Common myeloid progenitor, CD34-positive (primary cell): ENCODE measurements at regions not wholly inside any gene's neighbourhood (a gene's known extent, or its start where the extent isn't known, plus 50 kb on each side); places are given as distances from the start of the nearest gene placed in this dataset.
"Not testable (repeated sequence)": the region's sequence is repeated elsewhere in the genome, so short reads cannot be mapped to it uniquely, and the experiment has no call there.

Source experiments
- CTCF ChIA-PET: fragments of 350-600 bp; sonication (Branson Sonifier 250); formaldehyde crosslinking; loops from one replicate; lab custom pipeline; 2021; ENCODE audit warnings: antibody characterized with exemption; lab: Charles Lee
- POLR2A ChIA-PET: fragments of 350-600 bp; sonication (Branson Sonifier 250); formaldehyde crosslinking; loops from one replicate; lab custom pipeline; 2021; ENCODE audit warnings: antibody characterized with exemption; lab: Charles Lee
- DNase-seq, 3 donors: peaks; one replicate each; pipeline versions ENCODE4 v3.0.0 to v3.0.0-alpha.2; 2013
- H3K27ac ChIP-seq, 2 experiments: 1 replicate in 1 of 2; 2 replicates in 1 of 2; pipeline ENCODE4 v1.7.0; 2013; ENCODE audit warnings: inconsistent platforms in 2 of 2, low read length in 2 of 2, mild to moderate bottlenecking in 2 of 2, low read depth in 1 of 2, moderate library complexity in 1 of 2; ENCODE audit not compliant: severe bottlenecking in 2 of 2, insufficient read depth in 1 of 2, poor library complexity in 1 of 2
- H3K27me3 ChIP-seq, 5 experiments: replicated peaks in 2 of 5; 1 replicate in 3 of 5; 2 replicates in 2 of 5; pipeline versions ENCODE4 v1.6.1 to v1.7.0; 2013; ENCODE audit warnings: low read length in 4 of 5, mild to moderate bottlenecking in 2 of 5, moderate library complexity in 2 of 5, inconsistent platforms in 1 of 5; ENCODE audit not compliant: insufficient read depth in 5 of 5, control insufficient read depth in 4 of 5
- H3K36me3 ChIP-seq, 4 experiments: 1 replicate in 2 of 4; 2 replicates in 2 of 4; pipeline versions ENCODE4 v1.6.1 to v1.7.0; 2013; ENCODE audit warnings: low read length in 3 of 4, control low read depth in 1 of 4, mild to moderate bottlenecking in 1 of 4; ENCODE audit not compliant: control insufficient read depth in 4 of 4, insufficient read depth in 4 of 4
- H3K4me1 ChIP-seq, 4 experiments: 1 replicate in 3 of 4; 2 replicates in 1 of 4; pipeline versions ENCODE4 v1.6.1 to v1.7.1; 2013; ENCODE audit warnings: low read length in 3 of 4, mild to moderate bottlenecking in 3 of 4, control low read depth in 1 of 4, inconsistent platforms in 1 of 4, moderate library complexity in 1 of 4; ENCODE audit not compliant: control insufficient read depth in 4 of 4, insufficient read depth in 4 of 4; ENCODE audit errors: control extremely low read depth in 1 of 4
- H3K4me3 ChIP-seq, 7 experiments: 1 replicate in 4 of 7; 2 replicates in 3 of 7; pipeline versions ENCODE4 v1.5.1 to v1.7.0; 2013; ENCODE audit warnings: mild to moderate bottlenecking in 7 of 7, low read length in 6 of 7, moderate library complexity in 6 of 7, inconsistent platforms in 2 of 7, low read depth in 2 of 7, control low read depth in 1 of 7; ENCODE audit not compliant: insufficient read depth in 4 of 7, control insufficient read depth in 1 of 7; ENCODE audit errors: extremely low read depth in 1 of 7
- H3K9me3 ChIP-seq, 5 experiments: 1 replicate in 4 of 5; 2 replicates in 1 of 5; pipeline versions ENCODE4 v1.6.1 to v1.7.1; 2013; ENCODE audit warnings: low read length in 4 of 5, mild to moderate bottlenecking in 2 of 5, inconsistent platforms in 1 of 5, low read depth in 1 of 5, moderate library complexity in 1 of 5; ENCODE audit not compliant: control insufficient read depth in 4 of 5, insufficient read depth in 2 of 5; ENCODE audit errors: control extremely low read depth in 1 of 5
- WGBS: methylation state at CpG from one replicate; pipeline ENCODE4 v1.1.5; 2013; ENCODE audit not compliant: insufficient coverage; 5-methylcytosine and 5-hydroxymethylcytosine counted together

DNA sequence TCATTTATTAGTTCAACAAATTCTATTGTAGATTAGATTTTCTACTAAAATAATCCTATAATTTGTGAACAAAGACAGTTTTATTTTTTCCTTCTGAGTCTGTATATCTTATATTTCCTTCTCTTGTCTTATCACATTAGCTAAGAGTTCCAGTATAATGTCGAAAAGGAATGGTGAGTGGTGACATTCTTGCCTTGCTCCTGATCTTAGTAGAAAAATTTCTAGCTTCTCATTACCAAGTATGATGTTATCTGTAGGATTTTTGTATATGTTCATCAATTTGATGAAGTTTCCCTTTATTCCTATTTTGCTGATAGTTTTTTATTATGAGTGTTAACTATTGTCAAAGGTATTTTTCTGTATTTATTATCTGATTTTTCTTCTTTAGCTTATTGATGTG, 756.6 kb upstream of the BCHE start:
- no peaks in the 10 kb centered on the region for H3K9me3 ChIP-seq
- no peaks in the 10 kb centered on the region for H3K27me3 ChIP-seq
- ChIA-PET POLR2A (no interaction called here), CTCF (no interaction called here)
- no peaks in the 10 kb centered on the region for H3K36me3 ChIP-seq
- no peak overlapping the region for H3K4me3 ChIP-seq
- no peak for DNase-seq
- WGBS = no CpG with 5 or more reads among the region's 1 CpG
- no peak overlapping the region for H3K27ac ChIP-seq
- no peaks in the 10 kb centered on the region for H3K4me1 ChIP-seq

DNA sequence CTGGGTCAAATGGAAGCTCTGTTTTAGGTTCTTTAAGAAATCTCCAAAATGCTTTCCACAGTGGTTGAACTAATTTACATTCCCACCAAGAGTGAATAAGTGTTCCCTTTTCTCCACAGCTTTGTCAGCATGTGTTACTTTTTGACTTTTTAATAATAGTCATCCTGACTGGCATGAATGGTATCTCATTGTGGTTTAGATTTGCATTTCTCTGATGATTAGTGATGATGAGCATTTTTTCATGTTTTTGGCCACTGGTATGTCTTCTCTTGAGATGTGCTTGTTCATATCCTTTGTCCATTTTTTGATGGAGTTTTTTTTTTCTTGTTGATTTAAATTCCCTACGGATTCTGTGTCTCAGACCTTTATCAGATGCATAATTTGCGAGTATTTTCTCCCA, 745.0 kb upstream of the BCHE start:
- CTCF ChIA-PET = no interaction called here
- WGBS = no CpG with 5 or more reads among the region's 2 CpGs
- no peak for DNase-seq

DNA sequence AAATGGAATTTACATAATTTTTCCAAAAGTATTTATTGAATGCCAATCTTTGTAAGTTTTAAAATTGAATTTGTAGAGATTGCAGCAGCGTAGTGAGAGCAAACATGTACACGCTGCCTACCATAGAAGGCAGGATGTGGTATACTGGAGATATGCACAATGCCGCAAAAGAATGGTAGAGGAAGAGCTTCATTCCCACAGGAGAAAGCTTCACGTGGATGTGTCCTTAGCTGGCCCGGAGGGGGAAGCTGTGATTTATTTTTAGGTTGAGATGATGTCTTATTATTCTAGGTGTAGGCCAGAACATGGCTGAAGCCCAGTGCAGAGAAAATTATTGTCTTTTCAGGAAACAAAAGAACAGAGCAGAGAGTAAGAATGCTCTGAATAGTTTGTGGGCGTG, 743.3 kb upstream of the BCHE start:
- Histone ChIP-seq H3K36me3 (no peaks in the 10 kb centered on the region), H3K4me1 (no peaks in the 10 kb centered on the region), H3K4me3 (no peak overlapping the region), H3K27me3 (no peaks in the 10 kb centered on the region), H3K27ac (no peak overlapping the region), H3K9me3 (no peaks in the 10 kb centered on the region)
- POLR2A ChIA-PET = no interaction called here
- CTCF ChIA-PET = no interaction called here
- 83% methylated on average over 5 of the region's 6 CpGs for WGBS
- DNase-seq = no peak

More for the DNA sequence above, 745.0 kb upstream of the BCHE start:
- Histone ChIP-seq H3K27ac (no peak overlapping the region), H3K4me3 (no peak overlapping the region), H3K9me3 (no peaks in the 10 kb centered on the region), H3K27me3 (no peaks in the 10 kb centered on the region), H3K4me1 (no peaks in the 10 kb centered on the region), H3K36me3 (no peaks in the 10 kb centered on the region)
- POLR2A ChIA-PET = no interaction called here

DNA sequence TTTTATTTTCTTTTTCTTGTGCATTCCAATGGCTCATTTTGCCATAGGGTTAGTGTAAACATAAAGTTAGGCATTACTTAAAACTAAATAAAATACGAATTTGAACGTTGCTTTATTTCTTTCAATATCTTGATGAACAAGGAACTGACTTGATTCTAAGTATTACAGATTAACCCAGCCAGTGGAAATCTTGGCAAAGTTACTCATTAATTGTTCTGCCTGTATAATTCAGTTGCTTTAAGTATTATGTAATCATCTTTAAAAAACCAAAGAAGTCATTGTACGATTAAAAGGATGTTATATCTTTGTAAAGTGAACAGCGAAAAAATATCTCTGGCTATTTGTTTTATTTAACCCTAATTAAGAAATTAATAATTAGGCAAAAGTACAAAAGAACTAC, 737.9 kb upstream of the BCHE start:
- WGBS = no CpG with 5 or more reads among the region's 4 CpGs

DNA sequence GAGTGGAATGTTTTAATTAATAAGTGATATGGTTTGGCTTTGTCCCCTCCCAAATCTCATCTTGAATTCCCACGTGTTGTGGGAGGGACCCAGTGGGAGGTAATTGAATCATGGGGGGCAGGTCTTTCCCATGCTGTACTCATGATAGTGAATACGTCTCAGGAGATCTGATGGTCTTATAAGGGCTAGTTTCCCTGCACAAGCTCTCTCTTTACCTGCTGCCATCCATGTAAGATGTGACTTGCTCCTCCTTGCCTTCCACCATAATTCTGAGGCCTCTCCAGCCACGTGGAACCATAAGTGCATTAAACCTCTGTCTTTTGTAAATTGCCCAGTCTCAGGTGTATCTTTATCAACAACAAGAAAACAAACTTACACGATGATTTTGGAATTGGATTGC, 734.5 kb upstream of the BCHE start:
- WGBS = 100% methylated on average over 1 of the region's 4 CpGs
- POLR2A ChIA-PET, H3K9me3 ChIP-seq, H3K27me3 ChIP-seq, H3K4me1 ChIP-seq, H3K36me3 ChIP-seq, H3K27ac ChIP-seq, DNase-seq, CTCF ChIA-PET, H3K4me3 ChIP-seq: not testable (repeated sequence)

More for the DNA sequence above, 737.9 kb upstream of the BCHE start:
- H3K9me3 ChIP-seq = peaks cover 0 to 3% (median 0%) of the 10 kb centered on the region in 5 experiments
- DNase-seq = no peak
- no peaks in the 10 kb centered on the region for H3K4me1 ChIP-seq
- POLR2A ChIA-PET = no interaction called here
- H3K36me3 ChIP-seq = no peaks in the 10 kb centered on the region
- no peak overlapping the region for H3K27ac ChIP-seq
- no peaks in the 10 kb centered on the region for H3K27me3 ChIP-seq
- no peak overlapping the region for H3K4me3 ChIP-seq
- CTCF ChIA-PET = no interaction called here

- ChIA-PET CTCF (no interaction called here), POLR2A (no interaction called here)
- DNase-seq = no peak
- Histone ChIP-seq H3K27me3 (no peaks in the 10 kb centered on the region), H3K9me3 (peaks cover 0 to 3% (median 0%) of the 10 kb centered on the region in 5 experiments), H3K4me1 (no peaks in the 10 kb centered on the region), H3K4me3 (no peak overlapping the region), H3K36me3 (no peaks in the 10 kb centered on the region), H3K27ac (no peak overlapping the region)
Observed at GRCh38 chr3:166570102-166570501, 732.9 kb upstream of the BCHE start.

DNA sequence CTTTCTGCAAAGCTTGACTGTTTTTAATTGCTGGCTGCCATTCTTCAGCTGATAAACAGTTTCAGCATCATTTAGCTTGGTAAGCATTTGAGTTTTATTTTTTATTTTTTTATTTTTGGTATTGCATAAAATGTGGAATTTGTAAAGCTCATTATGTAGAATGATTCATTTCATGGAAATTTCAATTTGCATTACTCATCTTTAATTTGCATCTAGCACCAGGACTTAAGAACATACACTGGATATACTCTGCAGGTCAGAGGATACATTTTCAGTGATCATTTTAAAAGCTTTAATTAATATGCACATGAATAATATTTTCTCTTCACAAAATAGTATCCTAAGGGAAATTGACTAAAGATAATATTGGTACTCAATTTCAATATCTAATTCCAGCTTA, 732.4 kb upstream of the BCHE start:
- CTCF ChIA-PET = no interaction called here
- Histone ChIP-seq H3K4me1 (no peaks in the 10 kb centered on the region), H3K27ac (no peak overlapping the region), H3K9me3 (peaks cover 0 to 3% (median 0%) of the 10 kb centered on the region in 5 experiments), H3K27me3 (no peaks in the 10 kb centered on the region), H3K36me3 (no peaks in the 10 kb centered on the region), H3K4me3 (no peak overlapping the region)
- POLR2A ChIA-PET = no interaction called here
- no peak for DNase-seq
